Astrocyte of the spinal cord (primary cell): ENCODE measurements at regions not wholly inside any gene's neighbourhood (a gene's known extent, or its start where the extent isn't known, plus 50 kb on each side); places are given as distances from the start of the nearest gene placed in this dataset.

Experiments
- DNase-seq: peaks from one replicate; pipeline ENCODE4 v3.0.0; 2011; ENCODE audit warnings: low read depth, low spot score
- H3K4me3 ChIP-seq: 2 replicates; pipeline ENCODE4 v1.5.1; 2011; ENCODE audit warnings: low read depth, mild to moderate bottlenecking, low read length, moderate library complexity
- in situ Hi-C: cut with HindIII; loops from 2 replicates; pipeline ENCODE4 v1.10.0; 2017; ENCODE audit warnings: low sequenced_read_pairs
- TF ChIP-seq, protein P1 (sequence below): IDR thresholded peaks from 2 replicates; pipeline ENCODE4 v1.5.1; 2012; ENCODE audit warnings: low read depth, mild to moderate bottlenecking, low read length, inconsistent platforms

DNA sequence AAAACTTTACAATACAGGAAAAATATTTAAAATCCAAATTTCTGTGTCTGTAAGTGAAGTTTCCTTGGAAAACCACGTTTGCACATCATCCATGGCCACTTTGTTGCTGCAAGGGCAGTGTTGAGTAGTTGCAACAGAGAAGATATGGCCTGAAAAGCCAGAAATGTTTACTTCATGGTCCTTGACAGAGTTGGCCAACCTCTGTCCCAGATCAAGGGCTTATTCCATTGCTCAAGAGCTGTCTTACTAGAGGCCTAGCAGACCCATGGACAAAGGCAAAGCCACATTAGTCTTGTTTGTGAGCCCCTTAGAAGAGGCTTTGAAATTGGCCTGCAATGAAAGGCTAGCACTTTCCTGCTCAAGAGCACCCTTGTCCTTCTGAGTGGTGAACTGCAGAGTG is 119.4 kb downstream of the GAS1 start:
- in situ Hi-C loops: no loop called here
- DNase-seq: no peak
- no peak overlapping the region for H3K4me3 ChIP-seq
- TF ChIP-seq, protein P1, sequence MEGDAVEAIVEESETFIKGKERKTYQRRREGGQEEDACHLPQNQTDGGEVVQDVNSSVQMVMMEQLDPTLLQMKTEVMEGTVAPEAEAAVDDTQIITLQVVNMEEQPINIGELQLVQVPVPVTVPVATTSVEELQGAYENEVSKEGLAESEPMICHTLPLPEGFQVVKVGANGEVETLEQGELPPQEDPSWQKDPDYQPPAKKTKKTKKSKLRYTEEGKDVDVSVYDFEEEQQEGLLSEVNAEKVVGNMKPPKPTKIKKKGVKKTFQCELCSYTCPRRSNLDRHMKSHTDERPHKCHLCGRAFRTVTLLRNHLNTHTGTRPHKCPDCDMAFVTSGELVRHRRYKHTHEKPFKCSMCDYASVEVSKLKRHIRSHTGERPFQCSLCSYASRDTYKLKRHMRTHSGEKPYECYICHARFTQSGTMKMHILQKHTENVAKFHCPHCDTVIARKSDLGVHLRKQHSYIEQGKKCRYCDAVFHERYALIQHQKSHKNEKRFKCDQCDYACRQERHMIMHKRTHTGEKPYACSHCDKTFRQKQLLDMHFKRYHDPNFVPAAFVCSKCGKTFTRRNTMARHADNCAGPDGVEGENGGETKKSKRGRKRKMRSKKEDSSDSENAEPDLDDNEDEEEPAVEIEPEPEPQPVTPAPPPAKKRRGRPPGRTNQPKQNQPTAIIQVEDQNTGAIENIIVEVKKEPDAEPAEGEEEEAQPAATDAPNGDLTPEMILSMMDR: no peak

DNA sequence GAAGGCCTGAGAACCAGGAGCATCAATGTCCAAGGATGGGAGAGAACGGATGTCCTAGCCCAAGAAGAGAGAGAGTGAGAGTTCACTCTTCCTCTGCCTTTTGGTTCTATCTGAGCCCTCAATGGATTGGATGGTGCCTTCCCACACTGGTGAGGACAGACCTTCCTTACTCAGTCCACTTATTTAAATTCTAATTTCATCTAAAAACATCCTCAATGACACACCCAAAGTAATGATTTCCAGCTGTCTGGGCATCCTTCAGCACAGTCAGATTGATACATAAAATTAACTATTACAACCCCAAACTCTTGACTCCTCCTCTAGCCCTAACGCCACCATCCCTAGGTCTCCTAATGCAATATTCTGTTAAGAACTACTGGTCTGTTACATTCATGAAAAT is 122.0 kb downstream of the GAS1 start:
- no peak overlapping the region for H3K4me3 ChIP-seq
- no peak for DNase-seq
- in situ Hi-C loops: no loop called here
- TF ChIP-seq, protein P1: no peak

DNA sequence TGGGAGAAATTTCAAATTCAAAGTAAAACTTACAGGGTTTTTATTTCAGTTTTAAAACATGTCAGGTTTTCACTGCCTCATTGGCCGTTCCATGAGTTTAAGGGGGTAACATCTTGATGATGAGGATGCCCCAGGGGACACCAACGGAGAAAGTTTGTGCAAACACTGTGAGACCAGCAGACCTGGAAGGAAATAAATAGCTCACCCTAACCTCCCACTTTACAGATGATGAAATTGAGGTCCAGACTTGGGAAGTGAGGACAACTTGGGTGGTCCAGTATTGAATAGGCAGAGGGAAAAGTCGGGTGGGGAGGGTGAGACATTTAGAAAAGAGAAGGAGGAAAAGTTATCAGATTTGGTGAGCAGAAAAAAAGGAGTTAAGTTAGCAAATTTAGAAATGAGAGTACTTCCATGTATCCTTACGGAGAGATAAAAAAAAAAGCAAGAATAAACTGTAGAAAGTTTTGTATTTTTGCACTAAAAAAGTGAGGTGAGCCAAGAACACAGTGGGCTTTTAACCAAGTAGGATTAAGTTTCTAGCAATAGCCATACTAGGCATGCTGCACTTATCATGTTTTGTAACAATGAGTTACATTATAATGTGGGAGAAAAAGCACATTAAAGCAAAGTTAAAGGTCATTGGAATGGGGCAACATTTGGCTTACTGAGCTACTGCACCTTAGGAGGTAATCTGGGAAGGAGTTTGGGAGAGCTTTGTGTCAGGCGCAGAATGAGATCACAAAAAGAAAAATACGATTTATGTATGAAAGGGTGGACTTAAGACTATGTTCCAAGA is 125.1 kb downstream of the GAS1 start:
- in situ Hi-C loops: no loop called here
- DNase-seq: no peak
- no peak overlapping the region for H3K4me3 ChIP-seq
- TF ChIP-seq, protein P1: no peak

DNA sequence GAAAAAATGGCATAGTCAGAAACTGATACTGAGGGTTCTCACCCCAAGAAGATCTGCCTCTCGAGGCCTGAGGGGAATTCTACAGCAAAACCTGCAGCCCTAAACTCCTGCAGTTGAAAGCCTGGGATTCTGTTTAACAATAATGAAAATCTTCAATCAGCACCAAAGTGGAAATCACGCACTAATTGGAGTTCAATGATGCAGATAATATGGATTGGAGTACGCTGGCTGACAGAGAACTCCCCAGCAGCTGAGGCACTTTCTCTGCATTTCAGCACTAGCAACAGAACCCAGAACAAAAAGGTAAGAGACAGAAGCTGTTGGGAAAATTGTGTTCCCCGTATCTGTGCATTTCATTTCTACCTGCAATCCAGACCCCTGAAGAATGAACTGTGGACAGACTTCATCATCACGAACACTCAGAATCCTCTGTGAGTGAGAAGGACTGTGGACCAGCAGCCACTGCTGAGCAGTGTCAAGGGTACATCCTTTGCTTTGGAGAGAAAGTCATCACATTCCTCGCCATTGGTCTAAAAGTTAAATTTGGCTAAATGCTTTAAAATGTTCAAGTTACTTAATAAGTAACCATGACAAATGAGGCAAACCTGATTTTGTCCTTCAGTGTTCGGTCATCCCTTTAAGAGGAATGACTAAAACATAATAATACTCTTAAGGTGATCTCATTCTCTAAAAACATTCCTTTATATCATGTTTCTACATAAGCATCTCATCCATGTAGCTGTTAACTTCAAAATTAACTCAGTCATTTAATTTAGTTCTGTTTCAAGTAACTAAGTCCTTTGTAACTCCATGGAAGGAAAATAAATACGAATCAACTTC is 126.1 kb downstream of the GAS1 start:
- in situ Hi-C loops: no loop called here
- no peak overlapping the region for H3K4me3 ChIP-seq
- DNase-seq: peak; percentile 23
- TF ChIP-seq, protein P1: no peak

DNA sequence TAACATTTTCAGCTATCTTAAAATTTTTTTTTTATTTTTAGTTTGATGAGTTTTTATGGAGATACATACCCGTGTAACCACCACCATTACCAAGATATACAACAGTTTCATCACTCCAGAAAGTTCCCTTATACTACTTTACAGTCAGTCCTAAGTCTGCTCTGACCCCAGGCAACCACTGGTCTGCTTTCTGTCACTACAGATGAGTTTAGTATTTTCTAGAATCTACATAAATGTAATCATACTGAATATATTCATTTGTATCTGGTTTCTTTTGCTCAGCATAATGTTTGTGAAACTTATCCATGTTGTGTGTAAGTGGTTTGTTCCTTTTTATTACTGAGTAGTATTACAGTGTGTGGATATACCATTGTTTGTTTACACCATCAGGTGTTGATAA is 127.8 kb downstream of the GAS1 start:
- DNase-seq: no peak
- in situ Hi-C loops: no loop called here
- TF ChIP-seq, protein P1: no peak
- no peak overlapping the region for H3K4me3 ChIP-seq

DNA sequence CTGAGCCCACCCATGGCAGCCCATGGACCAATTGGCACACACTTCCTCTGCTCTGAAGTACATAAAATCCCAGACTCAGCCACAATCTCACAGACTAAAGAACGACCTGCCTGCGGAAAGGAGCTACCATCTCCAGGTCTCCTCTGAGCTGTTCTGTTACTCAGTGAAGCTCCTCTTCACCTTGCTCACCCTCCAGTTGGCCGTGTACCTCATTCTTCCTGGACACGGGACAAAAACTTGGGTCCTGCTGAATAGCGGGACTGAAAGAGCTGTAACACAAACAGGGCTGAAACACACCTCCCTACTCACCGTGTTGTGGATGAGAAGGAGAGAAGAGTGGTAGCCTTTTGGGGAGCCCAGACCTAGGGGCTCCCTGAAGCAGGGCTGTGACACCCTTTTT is 128.7 kb downstream of the GAS1 start:
- in situ Hi-C loops: no loop called here
- no peak overlapping the region for H3K4me3 ChIP-seq
- TF ChIP-seq, protein P1: no peak
- no peak for DNase-seq
